Embryonic facial prominence (tissue), 1 donor: ENCODE measurements at regions not wholly inside any gene's neighbourhood (a gene's known extent, or its start where the extent isn't known, plus 50 kb on each side); places are given as distances from the start of the nearest gene placed in this dataset.
"Not testable (repeated sequence)": the region's sequence is repeated elsewhere in the genome, so short reads cannot be mapped to it uniquely, and the experiment has no call there.

ENCODE experiments used
- DNase-seq: peaks from one replicate; pipeline ENCODE4 v3.0.0-alpha.2; 2016; ENCODE audit errors: extremely low spot score

DNA sequence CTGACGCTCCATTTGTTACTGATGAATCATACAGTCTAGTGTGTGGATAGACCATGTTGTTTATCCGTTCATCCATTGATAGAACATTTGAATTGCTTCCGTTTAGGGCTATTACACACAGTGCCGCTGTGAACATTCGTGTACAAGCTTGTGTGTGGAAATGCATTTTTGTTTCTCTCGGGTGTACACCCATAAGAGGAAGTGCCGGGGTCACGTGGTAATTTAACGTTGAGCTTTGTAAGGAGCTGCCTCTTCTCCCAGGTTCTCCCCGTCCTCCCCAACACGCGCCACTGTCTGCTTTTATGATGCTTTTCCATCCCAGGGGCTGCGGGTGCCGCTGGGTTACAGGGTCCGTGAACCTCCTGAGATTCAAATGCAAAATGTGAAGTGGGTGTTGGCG lies 142.3 kb downstream of the IGLL1 start:
- DNase-seq = no peak

DNA sequence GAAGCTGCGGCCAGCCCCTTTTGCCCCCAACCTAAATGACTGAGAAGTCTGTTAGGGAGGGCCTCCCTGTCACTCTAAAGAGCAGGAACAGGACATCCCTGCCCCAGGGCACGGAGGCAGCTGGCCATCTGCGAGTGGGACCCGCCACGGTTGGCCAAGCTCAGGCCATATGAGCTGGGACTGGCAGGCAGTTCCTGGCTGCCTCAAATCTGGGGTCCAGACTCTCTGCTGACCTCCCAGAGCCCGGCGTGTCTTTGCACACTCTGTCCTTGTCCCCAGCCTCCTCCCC lies 143.0 kb downstream of the IGLL1 start:
- DNase-seq = not testable (repeated sequence)

DNA sequence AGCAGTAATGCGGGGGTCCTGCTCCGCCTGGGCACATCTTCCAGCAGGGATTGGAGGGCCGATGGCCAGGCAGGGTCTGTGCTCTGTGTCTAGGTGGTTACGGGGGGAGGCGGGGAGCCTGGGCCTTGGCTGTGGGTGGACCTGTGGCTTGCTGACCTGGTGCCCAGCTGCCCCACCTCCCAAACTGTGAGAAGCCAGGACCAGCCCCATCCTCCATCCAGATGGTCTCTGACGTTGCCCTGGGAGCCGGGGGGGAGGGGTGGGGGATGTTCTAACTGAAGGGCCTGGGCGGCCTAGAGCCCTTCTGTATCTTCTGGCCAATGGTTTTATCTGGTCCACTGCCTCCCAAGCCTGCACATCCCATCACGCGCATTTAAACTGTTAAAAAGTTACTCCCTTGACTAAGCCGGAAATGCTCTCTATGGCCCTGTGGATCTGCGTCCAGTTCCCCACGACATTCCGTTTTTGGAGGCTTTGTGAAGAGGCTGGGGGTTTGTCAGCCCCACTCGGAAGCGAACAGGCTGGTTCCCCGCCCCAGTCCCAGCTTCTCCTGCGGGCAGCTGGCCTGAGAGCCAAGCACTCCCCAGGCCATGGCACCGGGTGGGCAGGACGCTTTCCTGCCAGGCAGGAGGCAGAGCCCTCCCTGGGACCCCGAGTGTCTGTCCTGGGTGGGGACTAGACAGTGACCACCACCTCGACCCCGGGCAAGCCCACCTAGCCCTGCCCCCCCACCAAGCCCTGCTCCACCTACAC lies 143.6 kb downstream of the IGLL1 start:
- not testable (repeated sequence) for DNase-seq

DNA sequence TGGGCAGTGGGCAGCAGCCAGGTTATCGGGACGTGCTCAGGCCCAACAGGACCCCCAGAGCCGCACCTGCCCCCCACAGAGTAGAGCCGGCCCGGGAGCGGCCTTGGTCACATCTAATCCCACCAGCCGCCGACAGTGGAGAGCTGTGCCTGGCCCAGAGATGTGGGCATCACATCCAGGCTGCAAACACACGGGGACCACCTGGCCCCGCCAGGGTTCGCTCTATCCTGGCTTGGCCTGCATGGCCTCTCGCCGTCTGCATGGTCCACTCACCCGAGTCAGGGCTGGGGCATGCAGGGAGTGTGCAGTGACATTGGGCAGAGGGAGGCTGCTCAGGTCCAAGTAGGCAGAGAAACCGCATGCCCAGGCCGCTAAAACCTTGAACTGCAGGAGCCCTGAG lies 144.9 kb downstream of the IGLL1 start:
- DNase-seq = not testable (repeated sequence)

DNA sequence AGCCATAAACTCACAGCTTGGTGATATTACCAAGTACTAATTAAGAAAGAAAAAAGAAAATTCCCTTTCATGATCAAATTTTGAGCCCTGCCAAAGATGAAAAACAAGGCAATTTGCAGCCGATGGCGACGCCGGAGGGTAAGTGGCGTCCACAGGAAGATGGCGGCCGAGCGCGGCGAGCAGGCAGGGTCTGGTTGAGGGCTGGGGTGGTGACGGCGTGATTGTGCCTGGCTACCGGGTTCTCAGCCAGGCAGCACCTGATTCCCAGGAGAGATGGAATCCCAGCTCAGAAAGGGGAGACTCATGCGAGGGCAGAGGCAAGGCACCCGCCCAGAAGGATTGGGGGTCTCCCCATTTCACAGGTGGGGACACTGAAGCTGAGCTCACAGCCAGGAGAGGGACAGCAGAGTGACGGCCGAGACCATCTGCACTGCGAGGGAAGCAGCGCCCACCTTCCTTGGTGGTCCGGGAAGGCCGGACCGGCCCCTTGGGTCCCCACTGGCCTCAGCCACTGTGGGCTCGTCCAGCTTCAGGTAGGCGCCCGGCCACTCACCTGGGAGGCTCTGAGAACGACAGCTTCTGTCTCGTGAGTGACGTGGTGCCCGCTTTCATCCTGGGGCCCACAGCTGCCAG lies 145.8 kb downstream of the IGLL1 start:
- DNase-seq = not testable (repeated sequence)

DNA sequence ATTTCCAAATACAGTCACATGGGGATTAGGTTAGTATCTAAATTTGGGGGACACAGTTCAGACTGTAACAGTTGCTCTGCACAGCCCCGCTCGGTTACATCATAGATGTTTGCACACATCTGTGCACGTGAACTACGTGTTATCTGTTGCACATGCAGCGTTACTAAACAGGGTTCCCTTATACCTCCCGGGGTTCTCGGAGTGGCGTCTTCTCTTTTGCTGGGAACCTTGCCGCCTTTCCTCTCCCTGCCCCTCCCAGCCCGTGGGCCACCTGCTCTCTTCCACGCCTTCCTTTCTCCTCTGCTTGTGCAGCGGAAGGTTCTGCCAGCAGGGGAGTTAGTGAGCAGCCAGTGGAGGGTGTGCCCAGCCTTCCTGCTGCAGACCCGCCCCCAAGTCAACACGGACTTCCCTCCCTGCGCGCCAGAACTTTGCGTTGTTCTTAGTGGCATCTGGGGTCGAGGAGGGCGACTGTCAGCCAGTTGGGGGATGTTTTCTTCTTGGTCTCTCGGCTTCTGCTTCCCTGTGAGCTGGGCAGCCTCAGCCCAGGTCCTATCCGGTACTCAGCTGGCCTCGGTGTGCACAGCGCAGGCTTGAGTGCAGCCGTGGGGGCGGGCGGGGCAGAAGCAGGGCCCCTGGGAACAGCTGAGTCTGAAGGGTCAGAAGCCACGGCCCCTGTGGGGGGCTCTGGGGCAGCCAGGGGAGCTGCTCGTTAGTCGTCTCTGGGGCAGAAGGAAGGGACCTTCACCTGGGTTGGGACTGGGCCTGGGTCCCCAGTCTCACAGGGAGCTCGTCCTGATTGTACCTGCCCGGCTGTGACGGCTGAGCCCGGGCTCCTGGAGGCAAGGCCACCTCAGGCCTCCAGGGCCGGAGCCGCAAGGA lies 146.7 kb downstream of the IGLL1 start:
- not testable (repeated sequence) for DNase-seq

DNA sequence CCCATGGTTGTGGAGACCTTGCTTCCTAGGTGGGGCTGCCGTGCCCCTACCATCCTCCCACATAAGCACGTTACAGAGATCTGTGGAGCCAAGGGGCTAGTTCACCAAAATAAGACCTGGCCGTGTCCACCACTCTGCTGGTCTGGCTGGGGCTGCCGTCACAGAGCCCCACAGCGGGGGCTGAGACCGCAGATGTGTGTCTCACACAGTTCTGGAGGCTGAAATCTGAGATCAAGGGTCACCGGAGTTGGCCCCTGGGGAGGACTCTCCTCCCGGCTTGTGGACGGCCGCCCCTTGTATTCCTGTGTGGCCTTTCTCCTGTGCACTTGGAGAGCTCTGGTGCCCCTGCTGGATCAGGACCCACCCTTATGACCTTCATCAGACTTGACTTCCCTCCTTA lies 147.4 kb downstream of the IGLL1 start:
- not testable (repeated sequence) for DNase-seq

DNA sequence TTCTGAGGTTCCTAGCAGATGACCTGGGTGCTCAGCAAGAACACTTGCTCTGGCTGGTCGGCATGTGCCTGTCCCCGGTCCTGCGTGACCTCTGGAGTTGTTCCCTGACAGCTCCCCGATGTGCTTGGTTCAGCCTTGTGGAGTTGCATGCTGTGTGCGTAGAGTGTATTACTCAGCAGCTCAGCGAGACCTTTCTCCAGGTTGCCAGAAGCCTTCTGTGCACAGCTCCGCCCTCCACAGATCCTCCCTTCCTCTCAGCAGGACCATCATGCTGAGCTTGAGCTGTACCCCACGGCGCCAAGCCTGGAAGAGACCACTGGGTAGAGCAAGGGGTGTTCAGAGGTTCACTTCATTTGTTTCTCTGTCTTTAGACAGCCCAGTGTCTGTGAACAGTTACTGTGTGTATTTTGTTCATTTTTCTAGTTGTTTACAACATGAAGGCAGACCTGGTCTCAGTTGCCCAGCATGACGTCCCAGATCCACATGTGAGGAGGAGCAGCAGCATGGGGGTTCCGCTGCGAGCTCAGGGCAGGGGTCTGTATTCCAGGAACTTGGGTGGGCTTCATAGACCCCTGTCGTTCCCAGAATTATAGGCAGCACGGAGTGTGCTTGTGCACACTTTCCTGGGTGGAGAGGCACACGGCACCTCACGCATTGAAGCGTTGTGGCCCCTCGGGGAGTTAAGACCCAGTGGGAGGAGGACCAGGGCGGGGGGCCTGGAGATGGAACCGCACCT lies 148.6 kb downstream of the IGLL1 start:
- DNase-seq = no peak

DNA sequence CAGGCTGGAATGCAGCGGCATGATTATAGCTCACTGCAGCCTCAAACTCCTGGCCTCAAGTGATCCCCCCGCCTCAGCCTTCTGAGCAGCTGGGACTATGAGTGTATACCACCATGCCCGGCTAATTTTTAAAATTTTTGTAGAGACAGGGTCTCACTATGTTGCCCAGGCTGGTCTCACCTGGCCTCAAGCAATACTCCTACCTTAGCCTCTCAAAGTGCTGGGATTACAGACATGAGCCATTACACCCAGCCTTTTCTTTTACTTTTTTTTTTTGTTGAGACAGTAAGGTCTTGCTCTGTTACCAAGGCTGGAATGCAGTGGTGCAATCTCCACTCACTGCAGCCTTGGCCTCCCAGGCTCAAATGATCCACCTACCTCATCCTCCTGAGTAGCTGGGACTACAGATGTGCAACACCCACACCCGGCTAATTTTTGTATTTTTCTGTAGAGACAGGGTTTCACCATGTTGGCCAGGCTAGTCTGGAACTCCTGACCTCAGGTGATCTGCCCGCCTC lies 155.5 kb downstream of the IGLL1 start:
- DNase-seq = not testable (repeated sequence)

DNA sequence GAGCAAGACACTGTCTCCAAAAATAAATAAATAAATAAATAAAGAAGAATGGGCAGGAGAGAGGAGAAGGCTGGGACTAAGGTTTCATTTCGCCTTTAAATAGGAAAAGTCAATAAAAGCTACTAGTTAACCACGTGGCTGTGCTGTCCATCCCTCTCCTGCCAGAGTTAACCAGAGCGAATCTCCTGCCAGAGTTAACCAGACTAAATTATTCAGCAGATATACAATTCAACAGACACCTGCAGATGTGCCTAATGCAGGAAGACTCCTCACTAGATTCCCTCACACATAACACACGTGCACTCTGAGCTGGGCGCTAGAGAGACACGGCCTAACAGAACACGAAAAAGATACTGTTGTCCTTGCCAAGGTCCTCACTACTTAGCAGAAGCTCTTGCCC lies 156.1 kb downstream of the IGLL1 start:
- no peak for DNase-seq

DNA sequence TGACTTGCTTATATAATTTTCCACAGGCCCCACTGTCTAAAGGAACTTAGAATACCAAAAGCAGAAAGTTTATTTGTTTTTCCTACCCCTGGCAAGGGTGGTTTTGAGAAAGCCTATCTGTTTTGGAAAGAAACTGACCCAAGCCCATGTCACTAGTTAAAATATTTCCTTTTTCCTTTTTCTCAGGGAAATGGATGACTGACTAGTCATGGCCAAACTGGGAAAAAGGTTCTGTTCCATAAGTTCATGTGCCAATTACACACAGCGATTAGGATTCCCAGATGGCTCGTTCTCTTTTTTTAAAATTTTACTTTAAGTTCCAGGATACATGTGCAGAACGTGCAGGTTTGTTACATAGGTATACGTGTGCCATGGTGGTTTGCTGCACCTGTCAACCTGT lies 157.8 kb downstream of the IGLL1 start:
- not testable (repeated sequence) for DNase-seq

DNA sequence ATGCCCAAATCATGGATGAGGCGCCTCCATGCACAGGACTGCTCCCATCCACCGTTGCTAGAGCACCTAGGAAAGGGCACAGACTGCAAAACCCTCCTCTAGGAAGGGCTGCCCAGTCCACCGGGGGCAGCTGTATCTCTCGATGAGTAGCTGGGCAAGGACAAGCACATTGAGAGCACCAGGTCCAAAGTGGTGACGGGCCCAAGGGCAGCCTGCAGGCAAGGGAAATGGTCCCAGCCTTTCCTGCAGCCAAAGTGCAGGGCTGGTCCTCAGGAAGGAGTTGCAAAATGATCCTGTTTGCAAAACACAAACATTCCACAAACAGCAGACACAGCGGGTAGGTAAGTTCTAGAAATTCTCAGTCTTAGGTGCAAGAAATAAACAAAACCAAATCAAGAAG lies 158.8 kb downstream of the IGLL1 start:
- not testable (repeated sequence) for DNase-seq

DNA sequence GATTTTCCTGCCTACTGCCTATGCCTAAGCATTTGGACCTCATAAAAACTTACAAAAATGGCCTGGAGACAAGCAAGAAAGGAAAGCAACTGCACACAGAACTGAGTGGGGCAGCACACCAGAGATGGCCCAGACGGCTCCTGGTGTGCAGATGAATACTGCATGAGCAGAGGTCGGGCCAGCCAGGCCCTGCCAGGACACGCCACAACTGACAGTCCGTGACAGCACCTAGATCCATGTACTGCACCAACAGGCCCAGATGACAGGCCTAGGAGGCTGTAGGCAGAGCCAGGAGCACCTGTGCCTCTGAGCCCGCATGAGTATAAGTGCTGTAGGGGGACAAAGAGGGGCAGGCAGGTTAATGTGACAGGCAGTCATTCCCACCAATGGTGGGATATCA lies 160.2 kb downstream of the IGLL1 start:
- DNase-seq = no peak

DNA sequence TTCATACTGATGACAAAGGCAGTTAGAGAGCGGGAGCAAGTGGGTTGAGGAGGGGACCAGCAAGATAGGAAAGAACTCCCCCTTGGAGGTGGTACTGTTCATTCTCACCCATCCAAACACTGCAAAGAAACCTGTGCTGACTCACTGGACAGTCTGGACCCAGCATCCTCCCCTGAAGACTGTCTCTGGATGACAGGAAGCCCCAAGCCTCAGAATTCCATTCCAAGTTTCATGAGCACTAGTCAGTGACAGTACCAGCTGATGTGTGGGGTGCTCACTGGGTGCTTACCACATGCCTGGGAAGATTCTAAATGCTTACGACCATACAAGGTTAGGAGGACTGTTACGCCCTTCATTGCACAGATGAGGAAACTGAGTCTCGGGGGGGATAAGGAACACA lies 160.9 kb downstream of the IGLL1 start:
- no peak for DNase-seq

DNA sequence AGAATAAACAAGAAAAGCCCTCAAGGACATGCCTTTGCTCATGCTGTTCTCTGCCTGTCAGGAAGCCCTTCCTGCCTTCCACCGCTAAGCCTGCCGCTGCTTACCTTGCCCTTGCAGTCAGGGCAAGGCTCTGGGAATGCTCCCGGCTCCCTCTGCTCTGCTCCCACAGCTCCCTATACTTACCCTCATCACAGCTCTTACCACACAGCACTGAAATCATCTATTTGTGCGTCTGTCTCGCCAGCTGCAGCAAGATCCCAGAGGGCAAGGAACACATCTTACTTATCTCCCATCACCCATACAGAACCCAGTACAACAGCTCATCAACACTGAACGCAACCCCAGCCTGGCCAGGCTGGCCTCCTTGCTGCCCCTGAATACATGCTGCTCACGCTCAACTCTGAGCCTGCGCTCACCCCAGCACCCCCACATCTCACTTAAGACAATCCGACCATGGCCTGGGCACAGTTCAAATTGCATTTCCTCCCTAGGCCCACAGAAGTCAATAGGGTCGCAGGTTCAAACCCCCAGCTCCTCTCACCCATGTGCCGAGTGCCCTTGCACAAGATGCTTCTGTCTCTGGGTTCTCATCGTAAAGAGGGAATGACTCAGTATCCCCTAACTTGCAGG lies 161.8 kb downstream of the IGLL1 start:
- no peak for DNase-seq

DNA sequence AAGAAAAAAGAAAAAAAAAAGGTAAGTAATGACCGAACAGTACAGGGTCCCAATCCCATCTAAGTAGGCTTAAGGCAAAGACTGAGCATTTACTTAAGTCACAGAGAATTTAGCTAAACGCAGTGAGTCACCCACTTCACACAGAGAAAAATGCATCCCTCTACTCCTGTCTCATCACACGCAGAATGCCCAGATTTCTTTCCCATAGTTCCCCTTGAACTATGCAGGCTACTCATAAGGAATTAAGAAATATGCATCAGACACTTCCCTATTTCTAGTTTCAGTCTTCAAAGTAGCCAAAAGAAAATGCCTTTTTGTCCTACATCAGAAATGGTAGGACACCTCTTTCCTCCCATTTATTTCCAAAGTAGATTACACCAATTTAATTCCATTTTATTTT lies 162.8 kb downstream of the IGLL1 start:
- not testable (repeated sequence) for DNase-seq

DNA sequence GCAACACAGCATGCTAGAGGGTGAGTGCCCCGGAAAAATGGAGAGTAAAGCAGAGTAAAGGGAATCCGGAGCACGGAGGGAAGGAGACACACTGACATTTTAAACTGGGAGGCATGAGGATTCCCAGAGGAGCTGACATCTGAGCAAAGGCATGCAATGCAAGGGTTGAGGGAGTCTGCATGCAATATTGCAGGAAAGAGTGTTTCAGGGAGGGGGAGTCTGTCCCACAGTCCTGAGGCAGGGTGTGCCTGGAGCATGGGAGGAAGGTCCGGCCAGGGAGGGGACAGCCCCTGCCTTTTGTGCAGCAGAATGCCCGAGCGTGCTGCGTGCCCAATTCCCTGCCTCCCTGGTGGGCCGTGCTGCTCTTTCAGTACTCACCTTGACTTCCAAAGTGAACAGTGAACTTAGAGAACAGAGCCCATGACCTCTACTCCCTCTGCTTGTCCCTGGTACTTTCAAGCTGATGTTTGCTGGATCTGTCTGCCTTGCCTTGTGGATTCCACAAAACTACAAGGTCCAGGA lies 163.9 kb downstream of the IGLL1 start:
- DNase-seq = not testable (repeated sequence)

DNA sequence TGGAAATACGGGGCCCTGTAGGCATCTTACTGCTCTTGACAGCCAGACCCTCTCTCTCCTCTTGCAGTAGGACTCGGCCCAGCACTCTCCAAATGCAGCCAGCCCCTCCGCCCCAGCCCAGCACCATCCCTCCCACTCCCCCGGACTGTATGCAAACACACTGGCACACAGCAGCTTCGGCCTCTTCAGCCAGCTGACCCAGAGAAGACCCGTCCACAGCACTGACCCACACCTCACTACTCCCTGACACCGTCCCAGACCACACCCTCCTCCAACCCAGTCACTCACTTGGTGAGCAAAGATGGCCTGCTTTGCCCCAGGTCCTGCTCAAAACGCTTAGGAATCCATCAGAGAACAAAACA lies 164.6 kb downstream of the IGLL1 start:
- DNase-seq = no peak

DNA sequence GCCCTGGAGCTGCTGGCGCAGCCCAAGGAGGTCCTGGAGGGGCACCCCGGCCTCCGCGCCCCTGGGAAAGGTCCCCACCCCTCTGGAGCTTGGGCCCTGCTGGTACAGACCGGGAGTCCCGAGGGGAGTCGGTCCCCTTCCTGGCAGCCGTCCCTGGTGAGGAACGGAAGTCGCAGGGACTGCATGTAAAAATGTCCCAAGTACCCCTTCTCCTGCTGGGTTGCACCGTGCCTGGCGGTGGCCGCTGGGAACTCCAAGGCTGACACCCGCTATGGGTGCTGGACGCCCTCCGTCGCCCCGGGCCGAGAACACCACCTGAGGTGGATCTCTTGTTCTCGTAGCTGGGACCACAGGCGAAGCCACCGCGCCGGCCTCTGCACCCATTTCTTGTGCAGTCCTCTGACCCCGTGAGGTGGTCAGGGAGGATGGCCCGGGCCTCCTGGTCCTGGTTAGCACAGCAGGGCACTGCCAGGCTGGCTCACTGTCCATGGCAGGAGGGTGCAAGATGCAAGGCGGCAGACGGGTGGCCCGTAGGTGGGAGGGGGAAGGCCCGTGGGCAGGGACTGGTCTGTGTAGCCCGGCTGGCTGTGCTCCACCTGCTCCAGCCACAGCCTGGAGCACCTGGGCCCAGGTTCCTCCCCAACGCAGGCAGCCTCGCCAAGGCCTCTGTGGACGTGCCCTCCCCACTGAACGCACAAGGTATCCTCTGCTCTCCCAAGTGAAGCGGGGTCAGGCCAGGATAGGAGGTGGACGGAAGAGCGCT lies 165.2 kb downstream of the IGLL1 start:
- DNase-seq = no peak

DNA sequence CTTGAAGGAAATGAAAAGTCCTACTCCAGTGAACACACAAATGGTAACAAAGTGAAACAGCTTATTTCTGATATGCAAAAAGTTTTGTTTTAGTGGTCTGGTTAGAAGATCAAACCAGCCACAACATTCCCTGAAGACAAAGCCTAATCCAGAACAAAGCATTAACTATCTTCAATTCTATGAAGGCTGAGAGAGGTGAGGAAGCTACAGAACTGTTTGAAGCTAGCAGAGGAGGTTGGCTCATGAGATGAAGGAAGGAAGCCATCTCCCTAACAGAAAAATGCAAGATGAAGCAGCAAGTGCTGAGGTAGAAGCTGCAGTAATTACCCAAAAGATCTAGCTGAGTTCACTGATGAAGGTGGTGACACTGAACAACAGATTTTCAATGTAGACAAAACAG lies 168.4 kb downstream of the IGLL1 start:
- DNase-seq = no peak
